ENCODE measurements at regions not wholly inside any gene's neighbourhood (a gene's known extent, or its start where the extent isn't known, plus 50 kb on each side); places are given as distances from the start of the nearest gene placed in this dataset.

GRCh38 chr13:48761256-48761655 is 107.5 kb downstream of the CYSLTR2 start:
- H3K4me1 Mint-ChIP-seq (ENCODE audit: low read depth) = no peaks in the 10 kb centered on the region
- H3K27me3 Mint-ChIP-seq (ENCODE audit: low read depth) = peaks cover 25% of the 10 kb centered on the region
- H3K4me3 Mint-ChIP-seq (ENCODE audit: low read depth) = no peak overlapping the region
- H3K27ac Mint-ChIP-seq = no peak overlapping the region
- H3K36me3 Mint-ChIP-seq (ENCODE audit: low read depth) = no peaks in the 10 kb centered on the region
- no peak for DNase-seq (ENCODE audit: low spot score)
- intact Hi-C loops (cut with micrococcal nuclease) = no loop called here
- H3K9me3 Mint-ChIP-seq = peaks cover 33% of the 10 kb centered on the region

- Mint-ChIP-seq H3K27me3 (ENCODE audit: low read depth) (peaks cover 34% of the 10 kb centered on the region), H3K4me1 (ENCODE audit: low read depth) (peaks cover 7% of the 10 kb centered on the region), H3K4me3 (ENCODE audit: low read depth) (no peak overlapping the region), H3K9me3 (peaks cover 22% of the 10 kb centered on the region), H3K27ac (no peak overlapping the region), H3K36me3 (ENCODE audit: low read depth) (no peaks in the 10 kb centered on the region)
- intact Hi-C loops (cut with micrococcal nuclease) = loop anchor here (1.0 to 5.0 kb wide), 8 partner anchors 19 to 732 kb away; partner anchors contain the start of genes CYSLTR2 and NUDT15
- peak; percentile 70 for DNase-seq (ENCODE audit: low spot score)
Observed at GRCh38 chr13:48769107-48769704, 115.5 kb downstream of the CYSLTR2 start.

- no peak for DNase-seq (ENCODE audit: low spot score)
- H3K36me3 Mint-ChIP-seq (ENCODE audit: low read depth) = no peaks in the 10 kb centered on the region
- peaks cover 7% of the 10 kb centered on the region for H3K4me1 Mint-ChIP-seq (ENCODE audit: low read depth)
- intact Hi-C loops (cut with micrococcal nuclease) = no loop called here
- peaks cover 32% of the 10 kb centered on the region for H3K27me3 Mint-ChIP-seq (ENCODE audit: low read depth)
- H3K27ac Mint-ChIP-seq = no peak overlapping the region
- H3K4me3 Mint-ChIP-seq (ENCODE audit: low read depth) = no peak overlapping the region
- H3K9me3 Mint-ChIP-seq = peaks cover 12% of the 10 kb centered on the region
Observed at GRCh38 chr13:48770372-48770771, 116.6 kb downstream of the CYSLTR2 start.

GRCh38 chr13:48772908-48773307 is 119.2 kb downstream of the CYSLTR2 start:
- intact Hi-C loops (cut with micrococcal nuclease) = no loop called here
- H3K36me3 Mint-ChIP-seq (ENCODE audit: low read depth) = no peaks in the 10 kb centered on the region
- peaks cover 3% of the 10 kb centered on the region for H3K9me3 Mint-ChIP-seq
- peaks cover 7% of the 10 kb centered on the region for H3K4me1 Mint-ChIP-seq (ENCODE audit: low read depth)
- DNase-seq (ENCODE audit: low spot score) = no peak
- peaks cover 26% of the 10 kb centered on the region for H3K27me3 Mint-ChIP-seq (ENCODE audit: low read depth)
- H3K4me3 Mint-ChIP-seq (ENCODE audit: low read depth) = no peak overlapping the region
- no peak overlapping the region for H3K27ac Mint-ChIP-seq

- Mint-ChIP-seq H3K27ac (no peak overlapping the region), H3K4me3 (ENCODE audit: low read depth) (no peak overlapping the region), H3K36me3 (ENCODE audit: low read depth) (no peaks in the 10 kb centered on the region), H3K27me3 (ENCODE audit: low read depth) (peaks cover 22% of the 10 kb centered on the region), H3K4me1 (ENCODE audit: low read depth) (peaks cover 7% of the 10 kb centered on the region), H3K9me3 (peaks cover 3% of the 10 kb centered on the region)
- intact Hi-C loops (cut with micrococcal nuclease) = no loop called here
- DNase-seq (ENCODE audit: low spot score) = no peak
Observed at GRCh38 chr13:48773531-48774275, 120.0 kb downstream of the CYSLTR2 start.

GRCh38 chr13:48775285-48775684 is 121.6 kb downstream of the CYSLTR2 start:
- Mint-ChIP-seq H3K36me3 (ENCODE audit: low read depth) (no peaks in the 10 kb centered on the region), H3K27ac (no peak overlapping the region), H3K4me1 (ENCODE audit: low read depth) (peaks cover 4% of the 10 kb centered on the region), H3K27me3 (ENCODE audit: low read depth) (peaks cover 17% of the 10 kb centered on the region), H3K9me3 (peaks cover 9% of the 10 kb centered on the region), H3K4me3 (ENCODE audit: low read depth) (no peak overlapping the region)
- no peak for DNase-seq (ENCODE audit: low spot score)
- intact Hi-C loops (cut with micrococcal nuclease) = no loop called here

GRCh38 chr13:48775804-48776203 is 122.1 kb downstream of the CYSLTR2 start:
- H3K9me3 Mint-ChIP-seq = peaks cover 12% of the 10 kb centered on the region
- intact Hi-C loops (cut with micrococcal nuclease) = no loop called here
- H3K4me3 Mint-ChIP-seq (ENCODE audit: low read depth) = no peak overlapping the region
- H3K27me3 Mint-ChIP-seq (ENCODE audit: low read depth) = peaks cover 17% of the 10 kb centered on the region
- peaks cover 4% of the 10 kb centered on the region for H3K4me1 Mint-ChIP-seq (ENCODE audit: low read depth)
- no peak overlapping the region for H3K27ac Mint-ChIP-seq
- no peak for DNase-seq (ENCODE audit: low spot score)
- no peaks in the 10 kb centered on the region for H3K36me3 Mint-ChIP-seq (ENCODE audit: low read depth)

- intact Hi-C loops (cut with micrococcal nuclease) = no loop called here
- DNase-seq (ENCODE audit: low spot score) = no peak
- Mint-ChIP-seq H3K36me3 (ENCODE audit: low read depth) (no peaks in the 10 kb centered on the region), H3K4me1 (ENCODE audit: low read depth) (peaks cover 4% of the 10 kb centered on the region), H3K4me3 (ENCODE audit: low read depth) (no peak overlapping the region), H3K27me3 (ENCODE audit: low read depth) (peaks cover 17% of the 10 kb centered on the region), H3K27ac (no peak overlapping the region), H3K9me3 (peaks cover 18% of the 10 kb centered on the region)
Observed at GRCh38 chr13:48776401-48776800, 122.7 kb downstream of the CYSLTR2 start.

GRCh38 chr13:48778610-48779009 is 124.9 kb downstream of the CYSLTR2 start:
- H3K9me3 Mint-ChIP-seq = peaks cover 26% of the 10 kb centered on the region
- no peak overlapping the region for H3K4me3 Mint-ChIP-seq (ENCODE audit: low read depth)
- H3K36me3 Mint-ChIP-seq (ENCODE audit: low read depth) = no peaks in the 10 kb centered on the region
- H3K27ac Mint-ChIP-seq = no peak overlapping the region
- no peaks in the 10 kb centered on the region for H3K4me1 Mint-ChIP-seq (ENCODE audit: low read depth)
- no peak for DNase-seq (ENCODE audit: low spot score)
- intact Hi-C loops (cut with micrococcal nuclease) = no loop called here
- H3K27me3 Mint-ChIP-seq (ENCODE audit: low read depth) = peaks cover 12% of the 10 kb centered on the region

GRCh38 chr13:48780713-48781341 is 127.1 kb downstream of the CYSLTR2 start:
- DNase-seq (ENCODE audit: low spot score) = no peak
- intact Hi-C loops (cut with micrococcal nuclease) = no loop called here
- Mint-ChIP-seq H3K9me3 (peaks cover 26% of the 10 kb centered on the region), H3K36me3 (ENCODE audit: low read depth) (no peaks in the 10 kb centered on the region), H3K4me1 (ENCODE audit: low read depth) (no peaks in the 10 kb centered on the region), H3K27ac (no peak overlapping the region), H3K27me3 (ENCODE audit: low read depth) (peaks cover 8% of the 10 kb centered on the region), H3K4me3 (ENCODE audit: low read depth) (no peak overlapping the region)

GRCh38 chr13:48782429-48782840 is 128.7 kb downstream of the CYSLTR2 start:
- H3K27me3 Mint-ChIP-seq (ENCODE audit: low read depth) = peaks cover 6% of the 10 kb centered on the region
- H3K4me3 Mint-ChIP-seq (ENCODE audit: low read depth) = no peak overlapping the region
- peaks cover 26% of the 10 kb centered on the region for H3K9me3 Mint-ChIP-seq
- no peaks in the 10 kb centered on the region for H3K4me1 Mint-ChIP-seq (ENCODE audit: low read depth)
- no peak for DNase-seq (ENCODE audit: low spot score)
- no peak overlapping the region for H3K27ac Mint-ChIP-seq
- H3K36me3 Mint-ChIP-seq (ENCODE audit: low read depth) = no peaks in the 10 kb centered on the region
- intact Hi-C loops (cut with micrococcal nuclease) = no loop called here

- intact Hi-C loops (cut with micrococcal nuclease) = no loop called here
- H3K36me3 Mint-ChIP-seq (ENCODE audit: low read depth) = no peaks in the 10 kb centered on the region
- peaks cover 5% of the 10 kb centered on the region for H3K27me3 Mint-ChIP-seq (ENCODE audit: low read depth)
- H3K4me3 Mint-ChIP-seq (ENCODE audit: low read depth) = no peak overlapping the region
- H3K4me1 Mint-ChIP-seq (ENCODE audit: low read depth) = no peaks in the 10 kb centered on the region
- DNase-seq (ENCODE audit: low spot score) = no peak
- no peak overlapping the region for H3K27ac Mint-ChIP-seq
- H3K9me3 Mint-ChIP-seq = peaks cover 26% of the 10 kb centered on the region
Observed at GRCh38 chr13:48783181-48783630, 129.5 kb downstream of the CYSLTR2 start.

- no peak overlapping the region for H3K4me3 Mint-ChIP-seq (ENCODE audit: low read depth)
- no peaks in the 10 kb centered on the region for H3K4me1 Mint-ChIP-seq (ENCODE audit: low read depth)
- peaks cover 26% of the 10 kb centered on the region for H3K9me3 Mint-ChIP-seq
- H3K27ac Mint-ChIP-seq = no peak overlapping the region
- intact Hi-C loops (cut with micrococcal nuclease) = no loop called here
- H3K27me3 Mint-ChIP-seq (ENCODE audit: low read depth) = peaks cover 5% of the 10 kb centered on the region
- no peak for DNase-seq (ENCODE audit: low spot score)
- H3K36me3 Mint-ChIP-seq (ENCODE audit: low read depth) = no peaks in the 10 kb centered on the region
Observed at GRCh38 chr13:48783695-48784230, 130.0 kb downstream of the CYSLTR2 start.
